NCI-H446 (cell line): ENCODE measurements at regions not wholly inside any gene's neighbourhood (a gene's known extent, or its start where the extent isn't known, plus 50 kb on each side); places are given as distances from the start of the nearest gene placed in this dataset.
"Not testable (repeated sequence)": the region's sequence is repeated elsewhere in the genome, so short reads cannot be mapped to it uniquely, and the experiment has no call there.

ENCODE experiments used
- DNase-seq, 2 experiments: peaks; one replicate each; lab custom pipeline; 2025; lab: John Stamatoyannopoulos, UW

DNA sequence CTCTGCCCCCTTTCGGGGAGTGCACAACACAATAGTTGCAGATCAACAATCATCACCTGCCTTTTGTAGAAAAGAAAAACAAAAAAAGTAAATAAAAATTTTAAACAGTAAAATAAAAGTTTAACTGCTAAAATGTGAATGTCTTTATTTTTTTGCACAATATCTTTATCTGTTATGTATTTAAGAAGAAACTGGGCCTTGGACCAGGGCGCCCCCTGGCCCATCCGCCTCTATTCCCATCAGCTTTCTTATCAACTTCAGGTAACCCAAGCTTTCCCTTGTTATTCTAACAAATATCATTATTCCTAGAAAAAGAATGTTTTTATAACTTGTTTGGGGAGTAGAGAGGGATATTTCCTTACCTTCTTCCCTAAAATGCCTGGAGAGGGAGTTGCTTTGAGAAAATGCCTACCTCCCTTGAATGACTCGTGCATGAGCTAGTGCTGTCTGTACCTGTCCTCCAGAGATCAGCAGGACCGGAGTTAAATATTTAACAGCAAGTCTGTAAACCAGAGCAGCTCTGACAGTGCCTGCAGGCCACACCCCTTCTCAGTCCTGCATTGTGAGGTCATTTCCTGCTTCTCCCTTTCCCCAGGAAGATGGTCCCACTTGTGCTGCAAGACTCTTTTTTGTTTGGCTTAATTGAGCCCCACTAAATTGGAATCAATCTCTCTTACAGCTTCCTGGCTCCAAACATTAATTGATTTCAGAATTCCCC lies 192.8 kb upstream of the RGS6 start:
- DNase-seq: no peak

DNA sequence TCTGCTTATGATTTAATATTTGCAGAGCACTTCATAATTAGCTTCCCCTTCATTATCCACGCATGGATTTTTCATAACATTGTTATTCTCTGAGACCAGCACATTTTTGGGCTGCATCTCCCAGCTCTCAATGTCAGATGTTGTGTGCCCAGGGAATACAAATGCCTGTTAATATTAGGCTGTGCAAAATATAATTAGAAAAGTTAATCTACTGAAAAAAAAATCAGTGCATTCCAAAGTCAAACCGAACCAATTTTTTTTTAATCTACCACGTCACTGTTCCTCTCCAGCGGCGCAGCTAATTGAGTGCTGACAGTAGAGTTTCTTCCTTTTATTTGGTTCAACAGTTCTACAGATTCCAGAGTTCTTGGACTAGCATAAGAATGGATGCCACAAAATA lies 191.0 kb upstream of the RGS6 start:
- no peak for DNase-seq

DNA sequence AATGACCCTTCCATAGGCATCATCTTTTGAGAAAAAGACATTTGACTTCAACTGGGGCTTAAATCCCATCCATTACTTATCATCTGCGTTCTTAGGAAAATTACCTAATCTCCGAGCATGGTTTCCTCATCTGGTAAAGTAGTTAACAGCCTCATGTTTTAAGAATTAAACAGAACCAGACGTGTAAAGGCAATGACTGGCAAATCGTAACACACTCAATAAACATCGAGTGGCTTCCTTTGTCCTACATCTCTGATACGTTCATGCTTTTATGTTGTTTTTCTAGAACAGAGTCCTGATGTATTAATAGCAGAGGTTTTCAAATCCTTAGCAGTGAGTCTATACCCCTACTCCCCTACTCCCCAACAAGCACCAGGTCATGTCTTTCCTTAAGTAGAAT lies 189.7 kb upstream of the RGS6 start:
- DNase-seq: no peak

DNA sequence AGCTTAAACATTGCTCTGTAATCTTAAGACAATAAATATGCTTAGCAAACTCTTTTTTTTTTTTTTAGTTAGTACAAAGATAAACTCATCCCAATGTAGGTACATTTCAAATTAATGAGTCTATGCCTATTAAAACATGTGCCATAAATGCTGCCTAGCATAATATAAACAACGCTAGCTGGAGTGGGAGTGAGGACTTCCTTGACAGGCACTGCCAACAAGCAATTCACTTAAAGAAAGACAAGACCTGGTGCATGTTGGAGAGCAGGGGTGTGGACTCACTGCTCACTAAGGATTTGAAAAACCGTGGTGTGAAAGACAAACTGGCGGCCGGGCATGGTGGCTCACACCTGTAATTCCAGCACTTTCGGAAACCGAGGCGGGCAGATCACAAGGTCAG lies 187.2 kb upstream of the RGS6 start:
- no peak for DNase-seq

DNA sequence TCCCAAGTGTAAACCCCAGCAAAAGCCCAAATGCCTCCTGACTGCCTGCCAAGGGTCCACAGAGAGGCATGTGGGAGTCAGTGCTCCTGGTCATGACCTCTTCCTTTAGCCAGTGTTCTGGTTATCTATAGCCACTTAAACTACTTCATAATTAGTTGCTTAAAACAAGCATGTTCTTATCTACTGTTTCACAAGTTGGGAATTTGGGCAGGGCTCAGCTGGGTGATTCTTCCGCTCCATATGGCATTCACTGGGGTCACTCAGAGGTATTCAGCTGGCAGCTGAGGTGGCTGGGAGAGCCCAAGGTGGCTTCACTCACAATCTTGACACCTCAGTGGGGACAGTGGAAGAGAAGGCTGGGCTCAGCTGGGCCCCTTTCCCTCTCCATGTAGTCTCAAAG lies 184.0 kb upstream of the RGS6 start:
- no peak for DNase-seq

DNA sequence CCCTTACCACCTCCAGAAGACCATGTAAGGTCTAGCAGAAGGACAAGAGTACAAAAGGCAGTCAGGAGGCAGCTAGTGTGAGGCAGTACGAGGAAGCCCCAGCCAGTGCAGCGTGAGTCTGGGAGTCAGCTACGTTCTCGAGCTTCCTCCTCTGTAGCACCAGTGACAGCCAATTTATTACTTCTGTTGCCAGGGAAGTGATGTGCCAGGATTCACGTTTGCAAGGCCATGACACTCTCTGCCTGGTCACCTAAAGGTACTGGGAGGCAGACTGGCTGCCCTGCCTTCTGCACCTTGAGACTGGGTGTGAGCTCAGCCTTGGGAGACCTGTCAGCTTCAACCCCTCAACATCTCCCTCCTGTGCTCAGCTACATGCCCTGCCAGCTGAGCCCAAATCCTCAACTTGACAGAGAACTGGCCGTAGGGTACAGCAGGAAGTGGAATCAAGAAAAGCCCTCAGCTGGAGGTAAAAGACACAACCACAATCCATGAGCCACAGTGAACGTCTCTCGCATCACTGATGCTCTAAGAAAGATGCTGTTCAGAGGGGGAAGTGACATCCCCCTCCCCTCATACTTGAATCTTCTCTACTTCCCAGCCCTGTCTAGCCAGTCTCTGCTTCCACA lies 182.5 kb upstream of the RGS6 start:
- DNase-seq: no peak

DNA sequence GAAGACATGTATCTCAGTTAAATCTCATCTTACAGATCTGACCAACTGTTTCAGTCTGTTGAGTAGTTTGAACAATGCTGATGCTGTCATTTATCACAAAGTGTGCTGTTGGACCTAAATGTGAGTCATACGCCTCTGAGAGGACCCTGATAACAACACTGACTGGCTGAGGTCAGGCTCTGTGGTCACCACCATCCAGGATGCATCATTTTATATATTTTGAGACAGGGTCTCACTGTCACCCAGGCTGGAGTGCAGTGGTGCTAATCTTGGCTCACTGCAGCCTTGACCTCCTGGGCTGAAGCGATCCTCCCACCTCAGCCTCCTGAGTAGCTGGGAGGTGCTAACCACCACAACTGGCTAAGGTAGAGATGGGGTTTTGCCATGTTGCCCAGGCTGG lies 181.0 kb upstream of the RGS6 start:
- no peak for DNase-seq

DNA sequence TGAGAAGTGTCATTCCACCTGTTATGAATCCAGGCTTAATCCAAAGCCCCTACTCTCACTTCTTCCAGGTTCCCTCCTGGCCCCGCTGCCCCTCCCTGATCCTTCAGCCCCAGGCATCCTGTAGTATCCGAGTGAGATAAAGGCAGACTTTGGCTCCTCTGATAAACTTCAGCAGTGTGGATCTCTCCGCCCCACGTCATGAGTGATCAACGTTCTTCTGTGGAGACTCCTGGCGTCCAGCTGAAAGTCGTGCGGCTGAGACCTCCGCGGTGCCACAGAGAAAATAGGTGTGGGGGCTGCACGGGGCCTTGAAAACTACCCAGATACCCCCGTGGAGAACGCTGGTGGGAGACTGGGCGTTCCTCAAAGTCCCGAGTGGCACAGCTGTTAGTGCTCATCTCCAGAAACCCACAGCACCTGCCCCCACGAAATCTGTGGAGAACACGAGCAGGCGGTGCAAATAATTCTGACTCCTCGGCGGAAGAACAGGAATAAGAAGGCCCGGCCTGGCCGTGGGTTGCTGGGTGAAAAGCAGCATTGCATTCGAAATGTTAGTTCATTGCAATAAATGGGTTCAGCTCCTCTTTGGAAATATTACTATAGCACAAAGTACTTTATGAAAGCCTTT lies 180.0 kb upstream of the RGS6 start:
- no peak for DNase-seq

DNA sequence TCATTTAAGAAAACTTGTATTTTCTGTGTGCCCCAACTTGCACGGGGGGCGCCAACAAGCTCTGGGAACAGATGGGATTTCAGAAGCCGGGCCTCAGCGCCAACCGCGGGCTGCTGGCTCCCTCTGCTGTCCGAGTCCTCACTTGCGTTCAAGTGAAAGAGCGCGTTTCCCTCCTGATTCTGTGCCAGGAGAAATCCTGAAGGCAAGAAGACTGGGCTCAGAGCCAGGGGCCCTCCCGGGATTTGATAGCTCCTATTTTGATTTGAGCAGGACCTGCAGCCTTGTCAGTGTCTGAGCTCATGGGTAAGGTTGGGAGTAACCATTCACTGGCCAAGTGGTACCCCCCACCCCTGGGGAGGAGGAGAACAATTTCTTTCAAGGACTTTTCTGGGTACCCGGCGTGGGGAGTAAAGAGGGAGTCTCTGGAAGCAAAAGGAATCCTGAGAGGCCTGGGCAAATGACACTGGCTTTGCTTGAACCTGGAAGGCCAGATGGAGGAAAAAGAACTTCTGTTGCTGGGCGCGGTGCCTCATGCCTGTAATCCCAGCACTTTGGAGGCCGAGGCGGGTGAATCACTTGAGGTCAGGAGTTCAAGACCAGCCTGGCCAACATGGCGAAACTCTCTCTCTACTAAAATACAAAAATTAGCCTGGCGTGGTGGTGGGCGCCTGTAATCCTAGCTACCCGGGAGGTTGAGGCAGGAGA lies 179.0 kb upstream of the RGS6 start:
- DNase-seq: peak; percentile 97 to 99

DNA sequence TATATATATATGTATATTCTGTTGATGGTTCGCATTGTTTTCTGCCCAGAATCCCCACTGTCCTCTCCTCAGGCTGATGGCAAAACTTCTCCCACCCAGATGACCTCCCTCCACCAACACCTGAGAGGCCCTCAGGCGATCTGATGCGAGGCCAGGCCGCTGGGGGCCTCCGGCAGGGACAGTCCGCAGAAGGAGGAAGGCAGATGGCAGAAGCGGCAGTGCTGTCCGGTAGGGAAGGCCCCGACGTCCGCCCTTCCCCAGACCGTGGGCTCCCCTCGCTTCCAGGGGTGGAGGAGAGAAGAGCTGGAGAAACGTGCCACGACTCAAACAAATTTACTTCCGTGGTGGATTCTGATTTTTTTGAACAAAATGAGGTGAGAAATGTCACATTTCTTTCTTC lies 178.3 kb upstream of the RGS6 start:
- DNase-seq: no peak

DNA sequence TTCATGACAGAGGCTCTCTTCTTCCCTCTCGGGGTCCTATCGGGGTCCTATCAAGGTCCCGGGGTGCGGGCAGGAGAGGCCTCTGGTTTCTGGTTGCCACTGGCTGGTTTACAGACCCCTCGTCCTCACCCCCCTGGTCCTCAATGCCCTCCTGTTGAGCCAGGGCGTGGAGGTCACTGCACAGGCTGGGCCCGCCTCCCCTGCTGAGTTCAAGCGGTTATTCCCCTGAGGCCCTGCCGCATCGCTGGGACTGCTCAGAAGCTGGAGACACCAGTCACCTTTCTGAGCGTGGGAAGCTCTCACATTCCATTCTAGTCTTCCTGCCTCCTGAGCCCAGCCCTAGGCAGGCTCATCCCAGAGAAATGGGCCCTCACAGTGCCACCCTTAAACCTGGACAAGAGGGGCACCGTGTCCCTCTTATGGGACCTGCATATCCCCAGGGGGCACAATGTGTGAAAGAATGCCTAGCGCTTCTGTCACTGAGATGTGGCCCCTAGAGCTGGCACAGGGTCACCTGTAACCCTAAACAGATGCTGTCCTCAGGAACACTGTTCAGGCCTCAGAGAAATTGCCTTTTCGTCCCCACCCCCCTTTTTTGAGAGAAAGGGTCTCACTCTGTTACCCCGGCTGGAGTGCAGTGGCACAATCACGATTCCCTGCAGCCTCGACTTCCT lies 177.7 kb upstream of the RGS6 start:
- no peak for DNase-seq

DNA sequence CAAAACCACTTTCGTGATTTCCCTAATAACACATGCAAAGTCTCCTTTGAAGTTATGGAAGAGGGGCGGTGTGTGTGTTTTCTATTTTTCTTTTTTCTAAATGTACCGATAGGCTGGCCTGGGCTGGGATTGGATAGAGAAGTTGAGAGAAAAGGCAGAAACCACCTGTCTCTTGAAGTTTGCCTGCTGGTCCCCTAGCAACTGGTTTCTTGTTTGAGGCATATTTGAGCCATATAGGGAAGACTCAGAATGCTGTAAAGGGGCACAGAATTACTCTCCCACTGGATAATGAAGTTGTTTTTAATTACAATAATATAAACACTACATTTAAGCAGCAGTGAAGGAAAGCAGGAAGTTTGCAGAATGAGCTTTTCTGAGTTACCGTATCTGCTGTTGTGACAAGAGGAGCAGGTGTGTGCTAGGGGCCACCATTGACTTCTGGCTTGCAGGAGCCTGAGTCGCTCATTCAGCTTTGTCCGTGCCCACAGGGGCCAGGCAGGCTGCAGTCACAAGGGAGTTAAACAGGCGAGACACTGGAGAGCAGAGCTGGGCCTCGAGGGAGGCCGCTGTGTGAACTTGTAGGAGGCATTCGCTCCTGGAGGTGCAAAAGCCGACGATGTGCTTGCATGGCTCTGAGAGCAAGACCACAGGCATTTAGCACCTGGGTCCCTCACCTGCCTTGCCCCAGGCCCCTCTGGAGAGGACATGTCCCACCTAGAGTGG lies 173.8 kb upstream of the RGS6 start:
- no peak for DNase-seq

DNA sequence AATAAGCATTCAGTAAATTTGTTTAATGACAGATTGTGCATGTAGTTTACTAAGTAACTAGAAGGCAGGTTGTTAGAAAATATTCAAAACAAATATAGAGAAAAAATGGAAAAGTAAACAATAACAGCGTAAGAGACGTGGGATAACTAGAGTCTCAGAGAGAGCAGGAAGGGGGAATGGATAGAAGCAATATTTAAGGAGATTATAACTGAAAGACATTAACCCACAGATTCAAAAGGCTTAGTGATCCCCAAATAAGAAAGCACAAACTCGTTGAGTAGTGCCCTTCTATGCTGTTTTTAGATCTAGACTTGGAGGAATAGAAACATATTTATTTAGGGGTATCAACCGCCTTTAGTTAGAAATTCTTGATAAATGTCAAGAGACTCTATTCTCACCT lies 169.7 kb upstream of the RGS6 start:
- DNase-seq: no peak

DNA sequence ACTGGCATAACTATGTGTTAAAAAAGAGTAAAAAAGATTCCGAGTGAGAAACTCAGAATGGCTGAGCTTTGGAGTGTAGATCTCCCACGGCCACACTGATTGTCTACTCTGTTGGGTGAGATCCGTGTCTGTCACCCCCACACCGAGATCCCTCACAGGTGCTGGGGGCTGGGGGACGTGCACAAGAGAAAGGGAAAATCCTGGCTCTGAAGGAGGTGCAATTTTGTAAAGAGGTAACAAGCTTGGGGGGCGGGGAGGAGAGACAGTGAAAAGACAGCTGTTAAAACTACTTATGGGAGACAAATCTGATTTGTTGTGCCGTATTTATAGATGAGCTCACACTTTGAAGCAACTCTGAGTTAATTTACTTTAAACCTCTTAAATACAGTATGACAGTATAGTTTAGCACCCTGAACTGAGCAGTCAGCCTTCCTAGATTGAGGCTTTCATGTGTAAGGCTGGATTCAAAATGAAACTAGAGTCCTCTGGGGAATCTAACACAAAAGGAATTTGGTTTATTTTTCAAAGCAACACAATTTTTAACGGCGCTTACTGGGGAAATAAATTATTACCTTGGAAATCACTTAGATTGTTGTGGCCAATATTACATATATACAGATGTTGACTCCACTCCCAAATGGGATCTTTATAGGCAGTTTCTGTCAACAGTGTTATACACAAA lies 167.4 kb upstream of the RGS6 start:
- DNase-seq: no peak

DNA sequence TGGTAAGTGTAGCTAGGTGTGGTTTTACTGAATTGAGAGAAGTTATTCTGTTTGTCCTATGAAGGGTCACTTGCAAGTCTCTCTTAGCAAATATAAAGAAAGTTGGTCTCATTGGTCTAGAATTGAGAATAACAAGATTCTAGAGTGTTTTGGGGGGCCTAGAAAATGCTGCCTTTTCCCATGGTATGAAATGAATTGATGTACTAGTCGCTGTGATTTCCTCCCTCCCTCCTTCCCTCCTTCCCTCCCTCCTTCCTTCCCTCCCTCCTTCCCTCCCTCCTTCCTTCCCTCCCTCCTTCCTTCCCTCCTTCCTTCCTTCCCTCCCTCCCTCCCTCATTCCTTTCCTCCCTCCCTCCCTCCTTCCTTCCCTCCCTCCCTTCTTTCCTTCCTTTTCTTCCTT lies 166.7 kb upstream of the RGS6 start:
- no peak for DNase-seq

DNA sequence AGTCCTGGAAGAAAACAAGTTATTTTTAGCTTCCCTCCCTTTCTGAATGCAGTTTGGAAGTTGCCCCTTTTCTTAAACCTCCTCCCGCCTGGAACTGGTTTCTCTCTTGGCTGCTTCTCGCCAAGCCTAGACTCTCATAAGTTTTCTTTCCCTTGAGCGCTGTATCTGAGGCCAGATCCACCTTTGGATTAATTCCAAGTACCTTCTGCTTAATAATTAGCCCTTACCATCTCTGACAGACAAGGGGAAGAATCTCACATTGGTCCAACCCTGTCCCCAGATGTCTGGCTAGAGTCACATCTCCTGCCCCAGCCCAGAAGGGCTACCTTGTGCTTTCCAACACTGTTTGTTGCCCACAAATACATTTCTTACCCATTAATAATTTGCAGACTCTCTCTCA lies 161.8 kb upstream of the RGS6 start:
- no peak for DNase-seq

DNA sequence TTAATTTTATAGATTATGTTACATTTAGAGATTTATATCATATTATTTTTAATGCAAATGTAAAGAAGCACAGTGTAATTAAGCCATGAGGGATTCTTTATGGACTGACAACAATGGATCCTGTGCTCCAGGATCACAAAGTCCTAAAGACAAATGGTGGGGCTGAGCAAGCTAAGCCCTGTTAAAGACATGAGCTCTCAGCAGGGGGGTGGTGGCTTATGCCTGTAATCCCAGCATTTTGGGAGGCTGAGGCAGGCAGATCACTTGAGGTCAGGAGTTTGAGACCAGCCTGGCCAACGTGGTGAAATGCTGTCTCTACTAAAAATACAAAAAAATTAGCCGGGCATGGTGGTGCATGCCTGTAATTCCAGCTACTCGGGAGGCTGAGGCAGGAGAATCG lies 160.8 kb upstream of the RGS6 start:
- DNase-seq: not testable (repeated sequence)

DNA sequence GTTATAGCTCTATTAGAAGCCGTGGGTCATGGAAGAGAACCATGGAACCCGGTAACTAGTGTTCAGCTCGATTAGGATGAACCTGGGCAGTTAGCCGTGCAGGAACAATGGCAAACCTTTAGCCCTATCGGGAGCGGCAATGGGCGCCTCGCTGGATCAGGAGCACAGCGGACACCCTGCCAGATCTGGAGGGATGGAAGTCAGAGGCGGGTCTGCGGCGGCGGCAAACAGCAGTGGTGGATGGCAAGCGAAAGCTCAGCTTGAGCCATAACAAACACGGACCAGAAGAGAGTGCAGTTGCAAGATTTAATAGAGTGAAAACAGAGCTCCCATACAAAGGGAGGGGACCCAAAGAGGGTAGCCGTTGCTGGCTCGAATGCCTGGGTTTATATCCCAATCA lies 160.2 kb upstream of the RGS6 start:
- not testable (repeated sequence) for DNase-seq

DNA sequence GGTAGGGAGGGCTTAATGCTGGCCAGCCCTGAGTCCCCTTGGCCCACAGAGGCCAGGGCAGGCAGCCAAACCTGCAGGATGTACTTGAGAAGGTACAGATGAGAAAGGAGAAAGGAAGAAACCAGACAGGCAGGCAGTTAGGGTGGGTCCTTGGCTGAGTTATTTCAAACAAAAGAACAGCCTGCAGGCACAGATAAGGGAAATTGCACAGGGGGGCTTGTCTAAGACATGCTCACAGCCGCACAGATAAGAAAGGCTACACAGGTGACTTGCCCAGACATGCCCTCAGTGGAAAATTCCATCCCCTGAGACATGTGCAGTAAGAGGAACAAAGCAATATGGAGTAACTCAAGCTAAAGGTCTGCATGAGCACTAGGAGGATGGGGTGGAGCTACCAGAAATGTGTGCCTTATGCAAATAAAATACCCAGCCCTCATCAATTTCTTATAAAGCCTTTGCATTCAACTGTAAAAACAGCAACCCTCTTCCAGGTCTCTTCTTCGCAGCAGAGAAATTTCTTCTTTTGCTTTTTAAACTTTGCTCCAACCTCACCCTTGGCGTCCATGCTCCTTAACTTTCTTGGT lies 158.2 kb upstream of the RGS6 start:
- DNase-seq: no peak

DNA sequence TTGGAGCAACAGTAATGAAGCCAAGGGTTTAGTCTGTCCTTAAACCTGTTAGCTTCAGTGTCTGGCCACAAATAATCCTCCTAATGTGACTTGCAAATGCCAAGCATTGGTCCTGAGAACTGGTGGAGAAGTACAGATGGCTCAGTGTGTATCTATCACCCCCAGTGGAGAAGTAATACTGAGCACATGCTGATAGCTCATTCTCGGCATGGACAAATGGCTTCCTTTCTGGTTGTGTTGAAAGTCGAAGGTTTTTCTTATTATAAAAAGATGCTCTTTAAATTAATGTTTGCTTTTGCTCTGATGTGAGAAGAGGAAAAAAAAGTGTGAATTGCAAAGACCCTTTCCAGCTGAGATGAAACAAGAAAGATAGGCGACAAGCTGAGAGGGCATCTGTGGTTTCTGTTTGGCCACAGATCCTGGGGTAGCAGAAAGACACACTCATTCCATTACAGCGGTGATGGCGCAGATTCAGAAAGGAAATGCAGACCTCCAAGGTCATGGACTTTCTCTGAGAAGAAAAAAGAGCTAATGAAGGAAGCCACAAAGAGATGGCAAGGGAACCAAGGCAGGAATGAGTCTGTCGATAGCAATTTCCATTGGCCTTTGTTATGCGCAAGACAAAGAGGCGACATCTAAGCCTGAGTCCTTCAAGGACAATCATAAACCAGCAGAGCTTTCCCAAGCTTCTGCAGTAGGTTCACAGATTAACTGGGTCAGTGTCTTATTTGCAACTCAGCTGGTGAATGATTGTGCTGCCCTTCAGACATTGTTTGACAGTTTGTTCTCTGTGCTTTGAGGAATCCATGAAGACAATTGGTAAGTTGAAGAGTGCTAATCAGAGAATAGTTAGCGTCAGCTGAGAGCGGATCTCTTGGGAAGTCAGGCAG lies 155.5 kb upstream of the RGS6 start:
- DNase-seq: no peak
